SK-N-SH treated with all-trans-retinoic acid at 6 μM for 48 hours (cell line): ENCODE measurements at regions not wholly inside any gene's neighbourhood (a gene's known extent, or its start where the extent isn't known, plus 50 kb on each side); places are given as distances from the start of the nearest gene placed in this dataset.

Experiments used
- ATAC-seq: fragments of 200-7000 bp; cut with Tn5 transposase; 3 replicates; pipeline ENCODE4 v1.9.1; 2020; ENCODE audit warnings: mild to moderate bottlenecking, moderate library complexity
- ARNTL ChIP-seq: fragments of 450-650 bp; formaldehyde crosslinking; IDR thresholded peaks from 2 replicates; pipeline ENCODE4 v1.5.0; 2020; ENCODE audit warnings: low read depth, mild to moderate bottlenecking, moderate library complexity, borderline replicate concordance
- BACH2 ChIP-seq: fragments of 250-450 bp; sonication (Bioruptor Pico); IDR thresholded peaks from 2 replicates; pipeline ENCODE4 v1.9.0; 2021; ENCODE audit warnings: mild to moderate bottlenecking, borderline replicate concordance
- CREB5 ChIP-seq: fragments of 250-450 bp; sonication (Bioruptor Pico); IDR thresholded peaks from 2 replicates; pipeline ENCODE4 v1.5.1; 2020; ENCODE audit warnings: low read depth, mild to moderate bottlenecking, moderate library complexity
- CSDC2 ChIP-seq: fragments of 250-450 bp; sonication (Bioruptor Pico); IDR thresholded peaks from 2 replicates; pipeline ENCODE4 v1.5.0; 2020; ENCODE audit warnings: mild to moderate bottlenecking, moderate library complexity
- CSRNP3 ChIP-seq: fragments of 250-450 bp; sonication (Bioruptor Pico); IDR thresholded peaks from 2 replicates; pipeline ENCODE4 v1.5.1; 2021; ENCODE audit warnings: mild to moderate bottlenecking, moderate library complexity
- ESRRG ChIP-seq: fragments of 250-450 bp; sonication (Bioruptor Pico); IDR thresholded peaks from 2 replicates; pipeline ENCODE4 v1.6.1; 2021; ENCODE audit warnings: mild to moderate bottlenecking
- GLIS3 ChIP-seq: fragments of 250-450 bp; sonication (Bioruptor Pico); IDR thresholded peaks from 2 replicates; pipeline ENCODE4 v1.5.0; 2020; ENCODE audit warnings: mild to moderate bottlenecking, moderate library complexity
- ISL1 ChIP-seq: fragments of 250-450 bp; sonication (Bioruptor Pico); IDR thresholded peaks from 2 replicates; pipeline ENCODE4 v2.1.2; 2022; ENCODE audit warnings: mild to moderate bottlenecking, moderate library complexity
- OSR1 ChIP-seq: fragments of 250-450 bp; sonication (Bioruptor Pico); IDR thresholded peaks from 2 replicates; pipeline ENCODE4 v1.8.0; 2022; ENCODE audit warnings: moderate library complexity, mild to moderate bottlenecking, inconsistent platforms
- PPARA ChIP-seq: fragments of 250-450 bp; sonication (Bioruptor Pico); IDR thresholded peaks from 2 replicates; pipeline ENCODE4 v1.5.0; 2020; ENCODE audit warnings: mild to moderate bottlenecking, borderline replicate concordance
- RARB ChIP-seq: fragments of 250-450 bp; sonication (Bioruptor Pico); IDR thresholded peaks from 2 replicates; pipeline ENCODE4 v1.8.0; 2021; ENCODE audit warnings: mild to moderate bottlenecking, moderate library complexity
- SNAI2 ChIP-seq: fragments of 250-450 bp; sonication (Bioruptor Pico); IDR thresholded peaks from 2 replicates; pipeline ENCODE4 v1.5.0; 2020; ENCODE audit warnings: mild to moderate bottlenecking, moderate library complexity
- TCF4 ChIP-seq: fragments of 250-450 bp; sonication (Bioruptor Pico); IDR thresholded peaks from 2 replicates; pipeline ENCODE4 v1.8.0; 2021; ENCODE audit warnings: mild to moderate bottlenecking, moderate library complexity, borderline replicate concordance
- TOX ChIP-seq: fragments of 250-450 bp; sonication (Bioruptor Pico); IDR thresholded peaks from 2 replicates; pipeline ENCODE4 v1.8.0; 2021; ENCODE audit warnings: mild to moderate bottlenecking, moderate library complexity, borderline replicate concordance
- ZC3H10 ChIP-seq: fragments of 250-450 bp; sonication (Bioruptor Pico); IDR thresholded peaks from 2 replicates; pipeline ENCODE4 v1.5.1; 2021; ENCODE audit warnings: mild to moderate bottlenecking, moderate library complexity
- ZFP3 ChIP-seq: fragments of 250-450 bp; sonication (Bioruptor Pico); IDR thresholded peaks from 2 replicates; pipeline ENCODE4 v1.5.0; 2020; ENCODE audit warnings: mild to moderate bottlenecking, moderate library complexity
- ZFP30 ChIP-seq: fragments of 450-650 bp; formaldehyde crosslinking; IDR thresholded peaks from 2 replicates; pipeline ENCODE4 v1.5.0; 2022; ENCODE audit warnings: mild to moderate bottlenecking, moderate library complexity
- ZNF565 ChIP-seq: fragments of 450-650 bp; formaldehyde crosslinking; conservative IDR thresholded peaks from 2 replicates; pipeline ENCODE4 v1.5.0; 2020; ENCODE audit warnings: low read depth, mild to moderate bottlenecking, moderate library complexity
- ZNF70 ChIP-seq: fragments of 450-650 bp; formaldehyde crosslinking; IDR thresholded peaks from 2 replicates; pipeline ENCODE4 v1.5.0; 2020; ENCODE audit warnings: mild to moderate bottlenecking, moderate library complexity
- ZNF8 ChIP-seq: fragments of 450-650 bp; formaldehyde crosslinking; IDR thresholded peaks from 2 replicates; pipeline ENCODE4 v1.5.0; 2020; ENCODE audit warnings: mild to moderate bottlenecking, moderate library complexity
- TF ChIP-seq, protein P1 (sequence below): fragments of 250-450 bp; sonication (Bioruptor Pico); IDR thresholded peaks from 2 replicates; pipeline ENCODE4 v1.5.0; 2020; ENCODE audit warnings: mild to moderate bottlenecking, moderate library complexity
- TF ChIP-seq, protein P2 (sequence below): fragments of 250-450 bp; sonication (Bioruptor Pico); IDR thresholded peaks from 2 replicates; pipeline ENCODE4 v1.8.0; 2021; ENCODE audit warnings: low read depth, mild to moderate bottlenecking, moderate library complexity, borderline replicate concordance

GRCh38 chr3:56860939-56861338 lies 59.2 kb upstream of the ARHGEF3 start:
- ATAC-seq = no peak
- no peak for TF ChIP-seq ZFP30 (CRISPR knock-in tag)
- TF ChIP-seq CREB5 (CRISPR knock-in tag) = no peak
- TF ChIP-seq BACH2 (CRISPR knock-in tag) = no peak
- no peak for TF ChIP-seq SNAI2 (CRISPR knock-in tag)
- no peak for TF ChIP-seq CSDC2
- TF ChIP-seq ZNF565 (CRISPR knock-in tag) = no peak
- TF ChIP-seq ZNF8 (CRISPR knock-in tag) = no peak
- TF ChIP-seq ISL1 (CRISPR knock-in tag) = no peak
- no peak for TF ChIP-seq RARB
- no peak for TF ChIP-seq ARNTL (CRISPR knock-in tag)
- no peak for TF ChIP-seq PPARA (CRISPR knock-in tag)
- no peak for TF ChIP-seq CSRNP3
- TF ChIP-seq TOX (CRISPR knock-in tag) = no peak
- TF ChIP-seq ZNF70 (CRISPR knock-in tag) = no peak
- TF ChIP-seq, protein P1, sequence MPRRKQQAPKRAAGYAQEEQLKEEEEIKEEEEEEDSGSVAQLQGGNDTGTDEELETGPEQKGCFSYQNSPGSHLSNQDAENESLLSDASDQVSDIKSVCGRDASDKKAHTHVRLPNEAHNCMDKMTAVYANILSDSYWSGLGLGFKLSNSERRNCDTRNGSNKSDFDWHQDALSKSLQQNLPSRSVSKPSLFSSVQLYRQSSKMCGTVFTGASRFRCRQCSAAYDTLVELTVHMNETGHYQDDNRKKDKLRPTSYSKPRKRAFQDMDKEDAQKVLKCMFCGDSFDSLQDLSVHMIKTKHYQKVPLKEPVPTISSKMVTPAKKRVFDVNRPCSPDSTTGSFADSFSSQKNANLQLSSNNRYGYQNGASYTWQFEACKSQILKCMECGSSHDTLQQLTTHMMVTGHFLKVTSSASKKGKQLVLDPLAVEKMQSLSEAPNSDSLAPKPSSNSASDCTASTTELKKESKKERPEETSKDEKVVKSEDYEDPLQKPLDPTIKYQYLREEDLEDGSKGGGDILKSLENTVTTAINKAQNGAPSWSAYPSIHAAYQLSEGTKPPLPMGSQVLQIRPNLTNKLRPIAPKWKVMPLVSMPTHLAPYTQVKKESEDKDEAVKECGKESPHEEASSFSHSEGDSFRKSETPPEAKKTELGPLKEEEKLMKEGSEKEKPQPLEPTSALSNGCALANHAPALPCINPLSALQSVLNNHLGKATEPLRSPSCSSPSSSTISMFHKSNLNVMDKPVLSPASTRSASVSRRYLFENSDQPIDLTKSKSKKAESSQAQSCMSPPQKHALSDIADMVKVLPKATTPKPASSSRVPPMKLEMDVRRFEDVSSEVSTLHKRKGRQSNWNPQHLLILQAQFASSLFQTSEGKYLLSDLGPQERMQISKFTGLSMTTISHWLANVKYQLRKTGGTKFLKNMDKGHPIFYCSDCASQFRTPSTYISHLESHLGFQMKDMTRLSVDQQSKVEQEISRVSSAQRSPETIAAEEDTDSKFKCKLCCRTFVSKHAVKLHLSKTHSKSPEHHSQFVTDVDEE (CRISPR knock-in tag) = no peak
- TF ChIP-seq, all 23 proteins: peak for 0

DNA sequence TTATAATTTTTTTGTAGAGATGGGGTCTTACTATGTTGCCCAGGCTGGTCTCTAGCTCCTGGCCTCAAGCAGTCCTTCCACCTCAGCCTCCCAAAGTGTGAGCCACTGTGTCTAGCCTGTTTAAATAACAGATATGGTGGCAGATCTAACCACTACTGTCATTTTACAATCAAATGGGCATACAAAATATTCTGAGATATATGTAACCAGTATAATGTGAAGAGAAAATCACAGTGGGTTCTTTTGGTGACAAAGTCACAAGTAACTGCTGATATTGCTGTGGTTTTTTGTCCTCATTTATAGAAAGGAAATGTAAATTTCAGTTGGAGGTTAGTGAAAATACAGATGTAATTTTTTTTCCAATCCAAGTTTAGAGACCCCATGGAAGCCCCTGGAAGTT lies 58.6 kb upstream of the ARHGEF3 start:
- no peak for ATAC-seq

DNA sequence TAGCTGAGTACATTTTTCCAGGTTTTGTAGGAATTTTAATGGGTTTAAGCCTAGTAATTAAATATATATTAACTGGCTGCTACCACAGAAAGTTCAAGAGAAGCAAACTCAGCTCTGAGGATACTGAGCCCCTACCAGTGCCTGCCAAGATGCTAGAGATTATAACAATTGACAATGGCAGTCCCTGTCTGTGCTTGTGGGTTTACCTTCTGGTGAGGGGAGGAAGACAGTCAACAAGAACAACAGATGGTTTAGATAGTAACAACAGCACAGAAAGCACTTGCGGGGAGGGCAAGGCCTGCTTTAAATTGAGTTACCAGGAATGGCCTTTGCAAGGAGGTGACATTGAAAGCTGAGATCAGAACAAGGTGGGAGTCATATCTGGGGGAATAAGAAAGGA lies 56.6 kb upstream of the ARHGEF3 start:
- peak; percentile 32; the same call in 2 of the 3 replicates for ATAC-seq

More for the DNA sequence above, 58.6 kb upstream of the ARHGEF3 start:
- no peak for TF ChIP-seq GLIS3 (CRISPR knock-in tag)
- no peak for TF ChIP-seq CSDC2
- no peak for TF ChIP-seq TOX (CRISPR knock-in tag)

DNA sequence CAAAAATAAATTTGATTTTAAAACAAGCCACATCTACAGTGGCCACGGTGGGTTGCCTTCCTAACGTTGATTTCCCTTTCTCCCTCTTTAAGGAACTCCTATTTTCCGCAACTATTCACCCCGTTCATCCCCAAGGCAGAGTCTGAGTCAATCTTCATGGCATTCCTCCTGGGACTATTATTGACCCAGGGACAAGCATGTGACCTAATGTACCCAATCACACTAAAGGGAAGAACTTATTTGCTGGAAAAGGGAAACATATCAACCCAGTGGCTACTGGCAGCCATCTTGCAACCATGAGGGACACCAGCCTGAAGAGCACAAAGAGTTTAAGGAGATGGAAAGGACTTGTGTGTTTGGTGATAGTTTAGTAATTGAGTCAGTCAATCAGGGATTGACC lies 55.4 kb upstream of the ARHGEF3 start:
- no peak; the same call in 2 of the 3 replicates for ATAC-seq
- no peak for TF ChIP-seq CSRNP3
- no peak for TF ChIP-seq CREB5 (CRISPR knock-in tag)
- TF ChIP-seq ZNF565 (CRISPR knock-in tag) = no peak
- TF ChIP-seq, protein P2, sequence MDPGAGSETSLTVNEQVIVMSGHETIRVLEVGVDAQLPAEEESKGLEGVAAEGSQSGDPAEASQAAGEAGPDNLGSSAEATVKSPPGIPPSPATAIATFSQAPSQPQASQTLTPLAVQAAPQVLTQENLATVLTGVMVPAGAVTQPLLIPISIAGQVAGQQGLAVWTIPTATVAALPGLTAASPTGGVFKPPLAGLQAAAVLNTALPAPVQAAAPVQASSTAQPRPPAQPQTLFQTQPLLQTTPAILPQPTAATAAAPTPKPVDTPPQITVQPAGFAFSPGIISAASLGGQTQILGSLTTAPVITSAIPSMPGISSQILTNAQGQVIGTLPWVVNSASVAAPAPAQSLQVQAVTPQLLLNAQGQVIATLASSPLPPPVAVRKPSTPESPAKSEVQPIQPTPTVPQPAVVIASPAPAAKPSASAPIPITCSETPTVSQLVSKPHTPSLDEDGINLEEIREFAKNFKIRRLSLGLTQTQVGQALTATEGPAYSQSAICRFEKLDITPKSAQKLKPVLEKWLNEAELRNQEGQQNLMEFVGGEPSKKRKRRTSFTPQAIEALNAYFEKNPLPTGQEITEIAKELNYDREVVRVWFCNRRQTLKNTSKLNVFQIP (CRISPR knock-in tag) = no peak
- TF ChIP-seq ARNTL (CRISPR knock-in tag) = no peak
- TF ChIP-seq BACH2 (CRISPR knock-in tag) = no peak
- TF ChIP-seq ESRRG (CRISPR knock-in tag) = no peak
- no peak for TF ChIP-seq CSDC2
- TF ChIP-seq, all 23 proteins: peak for 0

More for the DNA sequence above, 56.6 kb upstream of the ARHGEF3 start:
- no peak for TF ChIP-seq TCF4 (CRISPR knock-in tag)
- no peak for TF ChIP-seq SNAI2 (CRISPR knock-in tag)
- TF ChIP-seq ZNF8 (CRISPR knock-in tag) = no peak
- TF ChIP-seq CSRNP3 = no peak
- no peak for TF ChIP-seq ZC3H10 (CRISPR knock-in tag)
- TF ChIP-seq OSR1 = no peak
- TF ChIP-seq PPARA (CRISPR knock-in tag) = no peak
- TF ChIP-seq RARB = no peak
- no peak for TF ChIP-seq ZFP3 (CRISPR knock-in tag)
